ENCODE measurements at regions not wholly inside any gene's neighbourhood (a gene's known extent, or its start where the extent isn't known, plus 50 kb on each side); places are given as distances from the start of the nearest gene placed in this dataset.
"Not testable (repeated sequence)": the region's sequence is repeated elsewhere in the genome, so short reads cannot be mapped to it uniquely, and the experiment has no call there.

GRCh38 chr13:63542770-63543169 is 2127.1 kb upstream of the PCDH20 start:
- no peak for DNase-seq

- DNase-seq, result no peak
These were observed 2125.7 kb upstream of the PCDH20 start for GRCh38 chr13:63541336-63541735.

GRCh38 chr13:63540061-63540460 is 2124.4 kb upstream of the PCDH20 start:
- DNase-seq, result no peak

DNA sequence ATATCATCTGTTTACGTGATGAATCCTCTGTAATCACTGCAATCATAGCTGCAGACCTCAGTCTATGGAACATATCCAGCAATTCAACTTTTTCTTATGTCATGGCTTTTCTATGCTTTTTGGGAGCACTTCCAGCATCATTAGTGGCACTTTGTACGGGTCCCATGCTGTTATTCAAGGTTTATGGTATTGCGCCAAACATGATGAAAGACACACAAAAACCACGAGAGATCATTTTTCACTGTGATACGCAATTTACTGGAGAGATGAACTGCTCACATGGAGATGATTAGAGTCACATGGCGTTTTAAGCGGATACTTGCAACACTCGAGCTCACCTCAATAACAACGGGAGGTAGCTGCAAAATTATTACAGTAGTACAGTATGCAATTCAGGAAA is 2101.7 kb upstream of the PCDH20 start:
- DNase-seq, result no peak

- no peak for DNase-seq
These were observed 2100.5 kb upstream of the PCDH20 start for GRCh38 chr13:63516124-63516523.

GRCh38 chr13:63514886-63515285 is 2099.2 kb upstream of the PCDH20 start:
- no peak for DNase-seq

- DNase-seq, result no peak
These were observed 2096.4 kb upstream of the PCDH20 start for GRCh38 chr13:63512095-63512494.

DNA sequence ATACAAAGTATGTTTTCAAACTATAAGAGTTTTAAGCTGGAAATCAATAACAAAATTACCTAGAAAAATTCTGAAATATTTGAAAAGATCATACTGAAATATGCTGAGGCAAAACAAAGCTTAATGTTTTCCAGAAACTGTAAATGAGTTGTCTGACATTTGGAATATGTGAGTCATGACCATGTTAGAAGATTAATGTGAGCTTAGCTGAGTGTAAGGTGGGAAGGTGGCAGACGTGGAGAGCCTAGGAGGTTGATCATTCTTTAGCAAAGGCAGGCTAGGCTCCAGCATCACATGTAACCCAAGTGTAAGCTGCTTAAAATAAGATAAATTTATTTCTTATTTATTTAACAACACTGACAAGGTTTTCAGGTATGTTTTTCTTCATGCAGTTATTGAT is 2086.1 kb upstream of the PCDH20 start:
- no peak for DNase-seq

DNA sequence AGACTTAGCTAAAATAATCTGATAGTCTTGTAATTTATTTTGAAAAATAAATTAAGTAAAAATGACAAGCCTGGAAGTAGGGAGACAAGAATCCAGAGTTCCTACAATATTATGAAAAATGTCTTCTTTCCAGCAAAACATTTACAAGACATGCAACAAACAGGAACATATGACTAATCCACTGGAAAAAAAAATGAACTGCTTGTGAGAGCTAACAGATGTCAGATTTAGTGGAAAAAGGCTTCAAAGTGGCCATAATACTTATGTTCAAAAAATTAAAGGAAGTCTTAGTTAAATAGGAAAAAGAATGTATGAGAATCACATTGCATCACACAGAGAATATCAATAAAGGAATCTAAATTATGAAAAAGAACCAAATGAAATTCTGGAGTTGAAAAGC is 2082.0 kb upstream of the PCDH20 start:
- no peak for DNase-seq

DNA sequence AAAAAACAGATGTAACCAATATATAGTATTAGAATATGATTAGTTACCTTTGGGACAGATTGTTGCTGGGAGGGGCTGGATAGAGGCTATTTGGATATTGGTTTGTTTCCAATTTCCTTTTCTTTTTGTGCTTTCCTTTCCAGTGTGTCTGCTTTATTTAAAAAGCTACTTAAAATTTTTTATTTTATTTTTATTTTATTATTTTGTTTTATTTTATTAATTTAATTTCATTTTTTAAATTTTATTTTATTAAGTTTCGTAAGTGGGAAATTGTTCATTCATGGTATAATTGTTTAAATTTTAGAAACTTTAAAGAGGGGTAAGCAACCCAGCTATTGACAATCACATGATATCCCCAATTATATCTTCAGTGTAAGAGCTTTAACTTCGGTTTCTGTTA is 2077.0 kb upstream of the PCDH20 start:
- DNase-seq, result no peak

GRCh38 chr13:63490149-63490548 is 2074.5 kb upstream of the PCDH20 start:
- DNase-seq, result no peak

DNA sequence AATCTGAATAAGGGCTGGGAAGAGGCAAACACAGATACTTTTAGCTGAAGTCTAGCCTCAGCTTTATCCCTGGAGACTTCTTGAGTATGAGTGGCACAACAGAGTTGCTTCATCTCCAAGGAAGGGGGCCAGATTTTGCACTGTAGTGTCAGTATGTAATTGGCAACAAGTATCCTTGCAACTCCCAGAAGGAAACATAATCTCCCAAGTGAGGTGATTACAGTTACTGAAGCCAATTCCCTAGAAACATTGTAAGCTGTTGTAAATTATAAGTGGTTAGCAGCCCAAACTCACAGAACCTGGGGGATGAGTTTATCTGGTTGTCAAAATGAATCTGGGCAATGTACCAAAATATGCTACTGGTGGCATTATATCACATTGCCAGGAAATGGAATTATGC is 2065.7 kb upstream of the PCDH20 start:
- no peak for DNase-seq

GRCh38 chr13:63472711-63473110 is 2057.1 kb upstream of the PCDH20 start:
- DNase-seq, result no peak

DNA sequence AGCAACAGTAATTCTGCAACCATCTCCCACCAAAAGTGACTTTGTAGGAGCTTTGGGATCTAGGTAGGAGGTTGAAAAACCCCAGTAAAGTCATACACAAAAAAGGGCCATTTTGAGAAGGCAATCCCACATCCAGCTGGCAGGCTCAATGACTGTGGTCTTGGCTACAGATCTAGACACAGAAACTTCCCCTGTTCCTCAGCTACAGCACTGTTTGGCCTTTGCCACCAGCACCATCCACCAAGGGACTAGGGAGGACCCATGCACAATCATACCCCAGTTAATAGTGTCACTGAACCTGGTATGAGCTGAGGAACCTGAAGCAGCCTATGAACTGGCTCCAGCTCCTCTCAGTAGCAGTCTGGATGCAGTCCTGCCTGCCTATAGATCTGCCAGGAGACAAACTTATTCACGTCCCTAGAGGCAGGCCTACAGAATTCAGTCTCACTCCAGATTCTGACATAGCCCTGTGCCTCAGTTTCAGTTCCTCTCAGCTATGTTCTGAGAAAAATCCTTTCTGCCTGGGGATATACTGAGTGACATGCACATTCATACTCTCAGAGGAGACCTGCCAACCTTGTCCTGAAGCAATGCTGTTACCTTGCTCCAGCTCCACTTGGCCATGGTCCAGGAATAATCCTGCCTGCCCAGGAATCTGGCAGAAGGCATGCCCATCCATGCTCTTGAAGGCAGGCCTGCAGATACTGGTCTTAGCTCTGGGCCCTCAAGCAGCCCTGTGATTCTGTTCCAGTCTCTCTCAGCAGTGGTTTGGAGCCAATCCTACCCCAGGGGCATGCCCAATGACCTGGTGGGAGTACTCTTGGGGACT is 2048.3 kb upstream of the PCDH20 start:
- DNase-seq, result no peak

DNA sequence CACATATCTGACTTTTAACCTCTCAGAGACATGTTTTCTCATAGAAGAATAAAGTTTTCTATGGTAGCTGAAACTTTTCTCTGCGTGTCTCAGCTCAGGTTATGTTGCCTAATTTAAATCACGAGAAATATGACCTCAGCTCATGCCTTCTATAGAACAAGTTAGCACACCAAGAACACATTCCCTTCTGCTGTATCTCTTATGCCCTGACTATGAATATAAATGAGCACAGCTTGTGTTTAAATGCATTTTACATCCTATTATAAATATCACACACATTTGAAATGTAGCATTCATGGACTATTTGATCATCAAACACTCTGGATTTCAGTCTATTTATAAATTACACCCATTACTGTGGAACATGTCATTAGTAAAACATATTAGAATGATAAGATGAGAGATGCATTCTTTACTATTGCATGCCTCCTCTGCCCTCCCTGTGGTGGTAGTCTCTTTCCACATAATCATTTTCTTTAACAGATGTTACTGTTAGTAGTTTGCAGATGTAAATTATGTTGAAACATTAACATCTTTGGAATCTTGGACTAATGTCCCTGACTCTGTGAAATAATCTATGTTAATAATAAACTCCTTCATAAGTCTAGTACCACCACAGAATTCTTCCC is 2044.9 kb upstream of the PCDH20 start:
- no peak for DNase-seq

- no peak for DNase-seq
These were observed 2041.5 kb upstream of the PCDH20 start for GRCh38 chr13:63457186-63457585.

DNA sequence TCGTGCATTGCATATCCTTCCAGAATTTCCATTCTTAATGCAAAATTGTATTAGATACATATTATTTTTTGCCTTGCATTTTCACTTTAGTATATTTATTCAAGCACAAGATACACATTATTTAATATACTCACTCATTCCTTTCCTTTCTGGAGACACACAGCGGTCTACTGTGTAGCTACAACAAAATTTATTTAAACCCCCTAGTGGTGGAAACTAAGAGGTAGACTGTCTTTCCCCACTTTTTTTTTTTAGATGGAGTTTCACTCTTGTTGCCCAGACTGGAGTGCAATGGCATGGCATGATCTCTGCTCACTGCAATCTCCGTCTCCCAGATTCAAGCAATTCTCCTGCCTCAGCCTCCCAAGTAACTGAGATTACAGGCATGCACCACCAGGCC is 2040.3 kb upstream of the PCDH20 start:
- no peak for DNase-seq

- DNase-seq, result no peak
These were observed 2033.9 kb upstream of the PCDH20 start for GRCh38 chr13:63449550-63449949.

- DNase-seq, result no peak
These were observed 2033.0 kb upstream of the PCDH20 start for GRCh38 chr13:63448692-63449091.

GRCh38 chr13:63446329-63446728 is 2030.7 kb upstream of the PCDH20 start:
- no peak for DNase-seq

DNA sequence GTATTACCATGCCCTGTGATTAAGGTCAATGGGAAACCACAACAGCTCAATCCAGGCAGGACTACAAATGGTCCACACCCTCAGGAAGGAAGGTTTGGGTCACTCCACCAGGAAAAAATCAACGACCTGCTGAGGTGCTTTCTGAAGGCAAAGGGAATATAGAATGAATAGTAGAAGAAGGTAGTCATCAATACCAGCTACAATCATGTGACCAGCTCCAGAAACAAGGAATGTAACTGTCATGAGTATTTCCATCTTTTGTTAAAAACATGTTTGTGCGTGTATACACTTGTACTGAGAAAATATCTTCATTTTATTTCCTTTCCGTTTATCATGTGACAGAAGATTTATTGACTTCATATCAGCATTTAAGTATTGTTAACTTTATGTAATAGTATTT is 2028.6 kb upstream of the PCDH20 start:
- not testable (repeated sequence) for DNase-seq

GRCh38 chr13:63438951-63439350 is 2023.3 kb upstream of the PCDH20 start:
- DNase-seq, result no peak

- no peak for DNase-seq
These were observed 2020.6 kb upstream of the PCDH20 start for GRCh38 chr13:63436325-63436668.

GRCh38 chr13:63435667-63436324 is 2020.1 kb upstream of the PCDH20 start:
- DNase-seq, result no peak

Data from NCI-H1436 (cell line).